ENCODE measurements at regions not wholly inside any gene's neighbourhood (a gene's known extent, or its start where the extent isn't known, plus 50 kb on each side); places are given as distances from the start of the nearest gene placed in this dataset.

GRCh38 chr3:180092889-180093288 is 56.2 kb upstream of the PEX5L start:
- ATAC-seq (no peak), DNase-seq (no peak)
- intact Hi-C loops (cut with micrococcal nuclease), result no loop called here

- ATAC-seq, result no peak
- intact Hi-C loops (cut with micrococcal nuclease), result no loop called here
- no peak for DNase-seq
These were observed 56.8 kb upstream of the PEX5L start for GRCh38 chr3:180093535-180093934.

GRCh38 chr3:180097626-180098025 is 60.9 kb upstream of the PEX5L start:
- DNase-seq (no peak), ATAC-seq (no peak)
- intact Hi-C loops (cut with micrococcal nuclease), result no loop called here

- DNase-seq, result no peak
- intact Hi-C loops (cut with micrococcal nuclease), result no loop called here
- no peak for ATAC-seq
These were observed 65.4 kb upstream of the PEX5L start for GRCh38 chr3:180102134-180102533.

- DNase-seq (no peak), ATAC-seq (no peak)
- intact Hi-C loops (cut with micrococcal nuclease), result no loop called here
These were observed 65.9 kb upstream of the PEX5L start for GRCh38 chr3:180102604-180103003.

GRCh38 chr3:180116203-180116602 is 79.5 kb upstream of the PEX5L start:
- DNase-seq (no peak), ATAC-seq (no peak)
- intact Hi-C loops (cut with micrococcal nuclease), result no loop called here

- no peak for DNase-seq
- intact Hi-C loops (cut with micrococcal nuclease), result no loop called here
- no peak for ATAC-seq
These were observed 79.9 kb upstream of the PEX5L start for GRCh38 chr3:180116658-180117057.

GRCh38 chr3:180117381-180118163 is 80.8 kb upstream of the PEX5L start:
- DNase-seq (no peak), ATAC-seq (no peak)
- intact Hi-C loops (cut with micrococcal nuclease), result no loop called here

- DNase-seq (no peak), ATAC-seq (peak; percentile 38)
- intact Hi-C loops (cut with micrococcal nuclease), result no loop called here
These were observed 82.8 kb upstream of the PEX5L start for GRCh38 chr3:180119567-180119966.

GRCh38 chr3:180123928-180124327 is 87.2 kb upstream of the PEX5L start:
- no peak for ATAC-seq
- no peak for DNase-seq
- intact Hi-C loops (cut with micrococcal nuclease), result no loop called here

- DNase-seq, result no peak
- ATAC-seq, result no peak
- intact Hi-C loops (cut with micrococcal nuclease), result no loop called here
These were observed 94.4 kb upstream of the PEX5L start for GRCh38 chr3:180131169-180131568.

GRCh38 chr3:180135101-180135500 is 98.4 kb upstream of the PEX5L start:
- ATAC-seq (no peak), DNase-seq (no peak)
- intact Hi-C loops (cut with micrococcal nuclease), result no loop called here

- DNase-seq (no peak), ATAC-seq (no peak)
- intact Hi-C loops (cut with micrococcal nuclease), result no loop called here
These were observed 102.1 kb upstream of the PEX5L start for GRCh38 chr3:180138871-180139270.

GRCh38 chr3:180142041-180142440 is 105.3 kb upstream of the PEX5L start:
- ATAC-seq (no peak), DNase-seq (no peak)
- intact Hi-C loops (cut with micrococcal nuclease), result no loop called here

GRCh38 chr3:180142472-180142871 is 105.7 kb upstream of the PEX5L start:
- ATAC-seq, result no peak
- DNase-seq, result no peak
- intact Hi-C loops (cut with micrococcal nuclease), result no loop called here

GRCh38 chr3:180161770-180162169 is 125.0 kb upstream of the PEX5L start:
- DNase-seq (no peak), ATAC-seq (no peak)

GRCh38 chr3:180175572-180175971 is 138.8 kb upstream of the PEX5L start:
- intact Hi-C loops (cut with micrococcal nuclease), result no loop called here
- ATAC-seq (no peak), DNase-seq (no peak)

More at GRCh38 chr3:180161770-180162169, 125.0 kb upstream of the PEX5L start:
- intact Hi-C loops (cut with micrococcal nuclease), result no loop called here

- DNase-seq, result no peak
- intact Hi-C loops (cut with micrococcal nuclease), result no loop called here
- ATAC-seq, result no peak
These were observed 139.3 kb upstream of the PEX5L start for GRCh38 chr3:180176059-180176458.

GRCh38 chr3:180177255-180177654 is 140.5 kb upstream of the PEX5L start:
- ATAC-seq (no peak), DNase-seq (no peak)
- intact Hi-C loops (cut with micrococcal nuclease), result no loop called here

GRCh38 chr3:180179562-180179961 is 142.8 kb upstream of the PEX5L start:
- DNase-seq (no peak), ATAC-seq (no peak)
- intact Hi-C loops (cut with micrococcal nuclease), result no loop called here

- ATAC-seq (no peak), DNase-seq (no peak)
- intact Hi-C loops (cut with micrococcal nuclease), result no loop called here
These were observed 144.1 kb upstream of the PEX5L start for GRCh38 chr3:180180795-180181194.

GRCh38 chr3:180181387-180181786 is 144.7 kb upstream of the PEX5L start:
- DNase-seq (no peak), ATAC-seq (no peak)
- intact Hi-C loops (cut with micrococcal nuclease), result no loop called here

Measured in left ventricle myocardium superior (tissue), 1 donor.